ENCODE measurements at regions not wholly inside any gene's neighbourhood (a gene's known extent, or its start where the extent isn't known, plus 50 kb on each side); places are given as distances from the start of the nearest gene placed in this dataset.

DNA sequence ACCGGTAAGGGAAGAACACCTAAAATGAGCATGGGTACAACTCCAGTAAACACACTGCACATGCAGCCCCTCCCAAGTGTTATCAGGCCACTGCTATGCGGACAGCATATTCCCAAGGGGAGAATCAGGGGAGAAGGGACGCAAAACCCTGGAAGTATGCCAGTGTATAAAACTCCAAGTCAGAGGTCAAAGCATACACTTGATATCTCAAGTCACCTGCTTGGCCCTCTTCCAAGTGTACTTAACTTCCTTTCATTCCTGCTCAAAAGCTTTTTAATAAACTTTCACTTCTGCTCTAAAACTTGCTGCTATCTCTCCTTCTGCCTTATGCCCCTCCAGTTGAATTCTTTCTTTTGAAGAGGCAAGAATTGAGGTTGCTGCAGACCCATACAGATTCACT is 408.1 kb downstream of the HTR1A start (continued):
- TF ChIP-seq, protein P1, sequence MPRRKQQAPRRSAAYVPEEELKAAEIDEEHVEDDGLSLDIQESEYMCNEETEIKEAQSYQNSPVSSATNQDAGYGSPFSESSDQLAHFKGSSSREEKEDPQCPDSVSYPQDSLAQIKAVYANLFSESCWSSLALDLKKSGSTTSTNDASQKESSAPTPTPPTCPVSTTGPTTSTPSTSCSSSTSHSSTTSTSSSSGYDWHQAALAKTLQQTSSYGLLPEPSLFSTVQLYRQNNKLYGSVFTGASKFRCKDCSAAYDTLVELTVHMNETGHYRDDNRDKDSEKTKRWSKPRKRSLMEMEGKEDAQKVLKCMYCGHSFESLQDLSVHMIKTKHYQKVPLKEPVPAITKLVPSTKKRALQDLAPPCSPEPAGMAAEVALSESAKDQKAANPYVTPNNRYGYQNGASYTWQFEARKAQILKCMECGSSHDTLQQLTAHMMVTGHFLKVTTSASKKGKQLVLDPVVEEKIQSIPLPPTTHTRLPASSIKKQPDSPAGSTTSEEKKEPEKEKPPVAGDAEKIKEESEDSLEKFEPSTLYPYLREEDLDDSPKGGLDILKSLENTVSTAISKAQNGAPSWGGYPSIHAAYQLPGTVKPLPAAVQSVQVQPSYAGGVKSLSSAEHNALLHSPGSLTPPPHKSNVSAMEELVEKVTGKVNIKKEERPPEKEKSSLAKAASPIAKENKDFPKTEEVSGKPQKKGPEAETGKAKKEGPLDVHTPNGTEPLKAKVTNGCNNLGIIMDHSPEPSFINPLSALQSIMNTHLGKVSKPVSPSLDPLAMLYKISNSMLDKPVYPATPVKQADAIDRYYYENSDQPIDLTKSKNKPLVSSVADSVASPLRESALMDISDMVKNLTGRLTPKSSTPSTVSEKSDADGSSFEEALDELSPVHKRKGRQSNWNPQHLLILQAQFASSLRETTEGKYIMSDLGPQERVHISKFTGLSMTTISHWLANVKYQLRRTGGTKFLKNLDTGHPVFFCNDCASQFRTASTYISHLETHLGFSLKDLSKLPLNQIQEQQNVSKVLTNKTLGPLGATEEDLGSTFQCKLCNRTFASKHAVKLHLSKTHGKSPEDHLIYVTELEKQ (CRISPR knock-in tag; IDR thresholded peaks at IDR 0.05): no peak
- TF ChIP-seq MYC (IDR thresholded peaks at IDR 0.05; ENCODE audit: low read depth, low read length): no peak
- TF ChIP-seq MYC (CRISPR knock-in tag; IDR thresholded peaks at IDR 0.05; ENCODE audit: borderline replicate concordance, low read depth): no peak
- TF ChIP-seq IRF2 (CRISPR knock-in tag; IDR thresholded peaks at IDR 0.05): no peak
- TF ChIP-seq SMARCB1 (IDR thresholded peaks at IDR 0.05; ENCODE audit: insufficient read length, low read depth): no peak
- TF ChIP-seq NCOR1 (IDR thresholded peaks at IDR 0.05): no peak
- no peak for TF ChIP-seq PRMT5 (CRISPR knock-in tag; IDR thresholded peaks at IDR 0.05)

DNA sequence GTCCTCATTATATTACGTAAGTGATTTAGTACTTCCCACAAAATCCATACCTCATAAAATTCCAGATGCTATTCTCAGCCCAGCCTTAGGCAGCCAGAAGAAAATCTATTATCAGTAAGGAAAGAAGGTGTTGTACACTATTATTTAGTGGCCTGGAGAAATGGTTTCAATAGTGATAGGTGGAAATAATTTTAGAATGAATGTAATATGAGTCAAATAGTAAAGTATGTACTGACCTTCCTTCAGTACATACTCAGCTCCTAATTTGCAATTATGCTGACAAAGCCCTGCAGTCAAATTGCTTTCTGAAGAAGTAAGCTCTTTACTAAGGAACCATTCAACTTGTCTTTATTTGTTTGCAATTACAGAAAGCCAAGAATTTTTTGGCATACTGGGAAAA is 409.2 kb downstream of the HTR1A start:
- no peaks in the 10 kb centered on the region for H3K36me3 ChIP-seq (ENCODE audit: control insufficient read depth, insufficient read depth, low read length)
- H3K4me1 ChIP-seq (replicated peaks in 1 of 2; ENCODE audit: control insufficient read depth in 2 of 2, insufficient read depth in 2 of 2, low read length in 2 of 2): no peaks in the 10 kb centered on the region
- H3K4me2 ChIP-seq (ENCODE audit: insufficient read depth, low read length): no peak overlapping the region
- H4K20me1 ChIP-seq (replicated peaks; ENCODE audit: control insufficient read depth, insufficient read depth, low read length): no peaks in the 10 kb centered on the region
- no peak overlapping the region for H2AFZ ChIP-seq (ENCODE audit: low read depth, low read length)
- DNase-seq (ENCODE audit: extremely low read depth in 1 of 4, low spot score in 3 of 4) (no peak), ATAC-seq (no peak), FAIRE-seq (no peak)
- no peaks in the 10 kb centered on the region for H3K9me1 ChIP-seq (ENCODE audit: control insufficient read depth, insufficient read depth, low read length)
- no peak overlapping the region for H3K27ac ChIP-seq (ENCODE audit: extremely low read depth, low read depth, low read length)
- no peaks in the 10 kb centered on the region for H3K27me3 ChIP-seq (ENCODE audit: control insufficient read depth in 2 of 2, insufficient read depth in 2 of 2, low read length in 2 of 2)
- no peak overlapping the region for H3K4me3 ChIP-seq
- H3K9me3 ChIP-seq (replicated peaks; ENCODE audit: control insufficient read depth, insufficient read depth, low read depth, low read length): 0 out of 2 replicates have a peak, but pooled peaks cover 2% of the 10 kb centered on the region
- no peaks in the 10 kb centered on the region for H3K79me2 ChIP-seq (ENCODE audit: control insufficient read depth, insufficient read depth, low read length)
- no peak overlapping the region for H3K9ac ChIP-seq (ENCODE audit: insufficient read depth in 1 of 2, low read depth in 2 of 2, low read length in 2 of 2)
- no TSS peak for BruUV-seq (replicated peaks)
- TF ChIP-seq IRF2 (CRISPR knock-in tag; IDR thresholded peaks at IDR 0.05) (no peak), E2F8 (IDR thresholded peaks at IDR 0.05; ENCODE audit: low read depth, partially characterized antibody) (no peak), ADNP (tag; IDR thresholded peaks at IDR 0.05) (no peak), NR2F6 (CRISPR knock-in tag; IDR thresholded peaks at IDR 0.05) (no peak), ZFP30 (CRISPR knock-in tag; IDR thresholded peaks at IDR 0.05; ENCODE audit: borderline replicate concordance) (no peak)
- TF ChIP-seq, protein P2, sequence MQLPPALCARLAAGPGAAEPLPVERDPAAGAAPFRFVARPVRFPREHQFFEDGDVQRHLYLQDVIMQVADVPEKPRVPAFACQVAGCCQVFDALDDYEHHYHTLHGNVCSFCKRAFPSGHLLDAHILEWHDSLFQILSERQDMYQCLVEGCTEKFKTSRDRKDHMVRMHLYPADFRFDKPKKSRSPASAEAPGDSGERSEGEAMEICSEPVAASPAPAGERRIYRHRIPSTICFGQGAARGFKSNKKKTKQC (CRISPR knock-in tag; IDR thresholded peaks at IDR 0.05): no peak
- POLR2A ChIA-PET: no interaction called here
- in situ Hi-C loops (cut with MboI): no loop called here
- intact Hi-C loops (cut with micrococcal nuclease): no loop called here
- CTCF ChIA-PET (ENCODE audit: low intra/inter-chr PET ratio): no interaction called here
- 0% methylated on average over 1 of the region's 1 CpG for WGBS (ENCODE audit: insufficient coverage, low coverage, missing lambda C conversion rate)

Data from K562 (cell line).